Prostate gland (tissue), 2 donors: ENCODE measurements at regions not wholly inside any gene's neighbourhood (a gene's known extent, or its start where the extent isn't known, plus 50 kb on each side); places are given as distances from the start of the nearest gene placed in this dataset.

Source experiments
- CTCF ChIP-seq, 4 experiments: fragments of 200-600 bp in 2 of 4; fragments of 450-650 bp in 2 of 4; sonication (generic) in 2 of 4; IDR thresholded peaks; 1 replicate in 3 of 4; 2 replicates in 1 of 4; pipeline ENCODE4 v1.5.1; 2016 to 2019; ENCODE audit warnings: antibody characterized with exemption in 4 of 4, mild to moderate bottlenecking in 2 of 4, moderate library complexity in 2 of 4
- POLR2A ChIP-seq: fragments of 450-650 bp; IDR thresholded peaks from one replicate; pipeline ENCODE4 v1.6.1; 2016; ENCODE audit warnings: antibody characterized with exemption, mild to moderate bottlenecking
- POLR2AphosphoS5 ChIP-seq: sonication (generic); formaldehyde crosslinking; IDR thresholded peaks from one replicate; pipeline ENCODE4 v1.6.1; 2017; ENCODE audit warnings: antibody characterized with exemption

- no peak for TF ChIP-seq CTCF (IDR thresholded peaks at IDR 0.05)
- no peak for TF ChIP-seq POLR2A
- no peak for TF ChIP-seq POLR2AphosphoS5
Observed at GRCh38 chr4:20386001-20386740, 134.5 kb downstream of the SLIT2 start.
